Stomach (tissue), 8 donors: ENCODE measurements at regions not wholly inside any gene's neighbourhood (a gene's known extent, or its start where the extent isn't known, plus 50 kb on each side); places are given as distances from the start of the nearest gene placed in this dataset.

Experiments used
- DNase-seq, 2 donors: peaks; one replicate each; pipeline versions ENCODE4 v3.0.0 to v3.0.0-alpha.2; 2013 to 2019
- H3K27ac ChIP-seq, 5 donors: fragments of 200-600 bp in 4 of 5; sonication (generic) in 4 of 5; one replicate each; pipeline ENCODE4 v1.5.1; 2013 to 2019; ENCODE audit warnings: mild to moderate bottlenecking in 1 of 5, moderate library complexity in 1 of 5
- H3K27me3 ChIP-seq, 3 donors: fragments of 200-600 bp; sonication (generic); one replicate each; pipeline ENCODE4 v1.5.1; 2017 to 2019; ENCODE audit warnings: mixed run types in 1 of 3
- H3K36me3 ChIP-seq, 4 donors: fragments of 200-600 bp; sonication (generic); 1 replicate in 3 of 4; 2 replicates in 1 of 4; pipeline ENCODE4 v1.5.1; 2016 to 2019
- H3K4me1 ChIP-seq, 4 donors: fragments of 200-600 bp; sonication (generic); one replicate each; pipeline ENCODE4 v1.5.1; 2016 to 2019
- H3K4me3 ChIP-seq, 4 donors: fragments of 200-600 bp; sonication (generic) in 3 of 4; one replicate each; pipeline ENCODE4 v1.5.1; 2016 to 2019; ENCODE audit warnings: mild to moderate bottlenecking in 1 of 4
- H3K9me3 ChIP-seq, 4 donors: fragments of 200-600 bp; sonication (generic); one replicate each; pipeline ENCODE4 v1.5.1; 2016 to 2019
- CTCF ChIP-seq, 7 experiments: fragments of 450-650 bp in 4 of 7; fragments of 200-600 bp in 3 of 7; sonication (generic) in 3 of 7; IDR thresholded peaks; one replicate each; pipeline ENCODE4 v1.5.1; 2016 to 2019; ENCODE audit warnings: antibody characterized with exemption in 7 of 7, control low read depth in 2 of 7, mild to moderate bottlenecking in 1 of 7
- EP300 ChIP-seq: sonication (generic); formaldehyde crosslinking; IDR thresholded peaks from one replicate; pipeline ENCODE4 v1.6.1; 2017; ENCODE audit warnings: antibody characterized with exemption
- POLR2A ChIP-seq, 4 donors: fragments of 450-650 bp; IDR thresholded peaks; one replicate each; pipeline ENCODE4 v1.6.1; 2016; ENCODE audit warnings: antibody characterized with exemption in 4 of 4, control low read depth in 2 of 4, mild to moderate bottlenecking in 1 of 4, moderate library complexity in 1 of 4
- POLR2AphosphoS5 ChIP-seq, 3 donors: sonication (generic); formaldehyde crosslinking; IDR thresholded peaks; one replicate each; pipeline ENCODE4 v1.6.1; 2016; ENCODE audit warnings: antibody characterized with exemption in 3 of 3
- WGBS, 5 donors: extraction: QIAGEN DNeasy Blood & Tissue Kit in 3 of 5; methylation state at CpG; one replicate each; pipeline versions ENCODE4 v1.1.5 to v1.1.7; 2013 to 2018; 5-methylcytosine and 5-hydroxymethylcytosine counted together
- intact Hi-C: fragments of 100-400 bp; cut with DNase I; formaldehyde crosslinking; loops from one replicate; pipeline ENCODE4 v1.15.1; 2023; ENCODE audit warnings: low total_unique reads
- donor health status: healthy with polysubstance abuse.
- donor health status: Bipolar disorder and iron deficiency.
- donor health status: healthy.

GRCh38 chr10:4264209-4264865 is 479.3 kb upstream of the KLF6 start:
- no peak for DNase-seq
- Histone ChIP-seq H3K9me3 (no peaks in the 10 kb centered on the region), H3K4me1 (peaks cover 5 to 46% (median 29%) of the 10 kb centered on the region in 4 donors), H3K27me3 (no peaks in the 10 kb centered on the region), H3K36me3 (no peaks in the 10 kb centered on the region), H3K27ac (peak overlapping the region in 1 of 5 donors; percentile 58), H3K4me3 (no peak overlapping the region)
- TF ChIP-seq CTCF (IDR thresholded peaks at IDR 0.05) (no peak), EP300 (no peak), POLR2A (IDR thresholded peaks at IDR 0.05) (no peak), POLR2AphosphoS5 (IDR thresholded peaks at IDR 0.05) (no peak)
- intact Hi-C loops, result no loop called here
- WGBS, 5 donors, result 64 to 97% (median 84%) methylated on average over 7 to 8 of the region's 8 CpGs

DNA sequence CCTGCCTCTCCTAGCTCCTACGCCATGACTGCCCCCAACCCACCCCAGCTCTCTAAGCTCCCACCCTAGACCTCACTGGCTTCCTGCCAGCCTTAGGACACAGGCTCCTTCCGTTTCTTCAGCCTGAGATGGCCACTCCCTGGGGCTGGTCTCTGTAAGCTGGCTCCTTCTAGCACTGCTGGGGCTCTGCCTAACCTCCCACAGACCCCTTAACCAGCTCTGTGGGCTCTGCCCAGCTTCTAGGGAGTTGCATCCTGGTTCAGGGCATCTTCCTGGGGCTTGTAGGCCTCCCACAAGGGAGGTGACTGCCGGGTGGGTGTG is 478.6 kb upstream of the KLF6 start:
- Histone ChIP-seq H3K36me3 (no peaks in the 10 kb centered on the region), H3K4me1 (peaks cover 5 to 50% (median 35%) of the 10 kb centered on the region in 4 donors), H3K27ac (peak overlapping the region in 3 of 5 donors; percentile 30 to 64 (median 58)), H3K27me3 (no peaks in the 10 kb centered on the region), H3K4me3 (no peak overlapping the region), H3K9me3 (no peaks in the 10 kb centered on the region)
- WGBS, 5 donors, result 39 to 59% (median 51%) methylated on average over 3 of the region's 3 CpGs
- TF ChIP-seq CTCF (IDR thresholded peaks at IDR 0.05), result no peak
- TF ChIP-seq POLR2AphosphoS5 (IDR thresholded peaks at IDR 0.05), result no peak
- no peak for TF ChIP-seq EP300
- TF ChIP-seq POLR2A (IDR thresholded peaks at IDR 0.05), result no peak
- DNase-seq, result peak in 1 of 2 donors; percentile 46
- intact Hi-C loops, result no loop called here

DNA sequence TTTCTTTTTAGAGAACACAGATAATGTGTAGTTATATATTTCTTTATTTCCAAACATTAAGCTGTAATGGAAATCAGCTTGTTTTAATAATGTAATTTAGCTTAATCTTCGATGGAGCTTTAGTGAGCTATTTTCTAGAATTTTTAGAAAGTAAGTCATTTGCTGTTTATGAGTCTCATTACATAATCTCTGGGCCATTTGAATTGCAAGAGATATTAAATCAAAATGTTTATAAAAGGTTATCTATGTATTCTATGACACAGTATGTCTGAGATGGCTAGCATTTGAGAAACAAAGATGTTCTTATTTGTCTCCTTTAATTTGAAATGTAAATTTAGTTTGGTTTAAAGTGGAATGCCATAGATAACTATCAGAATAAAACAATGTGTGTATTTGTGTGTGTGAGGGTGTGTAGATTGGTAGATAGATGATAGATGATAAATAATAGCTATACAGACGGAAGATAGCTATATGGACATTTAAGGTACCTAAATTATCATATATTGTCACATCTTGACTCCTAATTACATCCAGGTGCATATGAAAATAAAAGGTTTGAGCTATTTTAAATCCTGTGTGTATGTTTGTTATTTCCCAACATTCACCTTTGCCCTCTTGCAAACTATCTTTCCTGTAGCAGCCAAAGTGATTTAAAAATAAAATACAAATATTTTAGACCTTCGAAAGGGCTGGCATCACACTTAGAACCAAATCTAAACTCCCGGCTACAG is 478.0 kb upstream of the KLF6 start:
- WGBS, 5 donors, result 58 to 77% (median 72%) methylated on average over 4 of the region's 4 CpGs
- peaks cover 5 to 55% (median 37%) of the 10 kb centered on the region in 4 donors for H3K4me1 ChIP-seq
- H3K27ac ChIP-seq, result peak overlapping the region in 3 of 5 donors; percentile 30 to 64 (median 58)
- H3K9me3 ChIP-seq, result no peaks in the 10 kb centered on the region
- DNase-seq, result no peak
- no peak for TF ChIP-seq CTCF (IDR thresholded peaks at IDR 0.05)
- TF ChIP-seq POLR2AphosphoS5 (IDR thresholded peaks at IDR 0.05), result no peak
- no peak for TF ChIP-seq EP300
- TF ChIP-seq POLR2A (IDR thresholded peaks at IDR 0.05), result no peak
- no peaks in the 10 kb centered on the region for H3K27me3 ChIP-seq
- no peak overlapping the region for H3K4me3 ChIP-seq
- H3K36me3 ChIP-seq, result no peaks in the 10 kb centered on the region
- intact Hi-C loops, result no loop called here

DNA sequence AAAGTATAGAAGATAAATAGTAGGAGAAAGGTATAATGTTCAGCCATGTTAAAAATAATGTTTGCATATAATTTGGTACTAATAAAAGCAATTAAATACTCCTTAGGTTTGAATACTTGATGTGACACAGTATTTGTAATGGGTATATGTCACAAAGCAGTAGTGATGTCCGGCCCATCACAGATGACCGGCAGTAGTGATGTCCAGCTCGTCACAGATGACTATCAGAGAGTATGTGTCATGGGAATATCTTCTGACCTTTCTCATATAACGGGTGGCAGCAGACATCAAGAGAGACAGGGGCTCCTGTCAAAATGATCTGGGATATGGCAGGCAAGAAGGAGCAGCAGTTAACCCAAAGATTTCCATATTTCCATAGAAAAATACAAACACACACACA is 477.4 kb upstream of the KLF6 start:
- Histone ChIP-seq H3K4me3 (no peak overlapping the region), H3K9me3 (no peaks in the 10 kb centered on the region), H3K27me3 (no peaks in the 10 kb centered on the region), H3K36me3 (no peaks in the 10 kb centered on the region), H3K27ac (no peak overlapping the region), H3K4me1 (peaks cover 5 to 58% (median 35%) of the 10 kb centered on the region in 4 donors)
- DNase-seq, result no peak
- intact Hi-C loops, result no loop called here
- 80 to 92% (median 89%) methylated on average over 4 of the region's 4 CpGs for WGBS, 5 donors
- TF ChIP-seq POLR2A (IDR thresholded peaks at IDR 0.05) (no peak), CTCF (IDR thresholded peaks at IDR 0.05) (no peak), POLR2AphosphoS5 (IDR thresholded peaks at IDR 0.05) (no peak), EP300 (no peak)
